HG03457 (cell line): ENCODE measurements at regions not wholly inside any gene's neighbourhood (a gene's known extent, or its start where the extent isn't known, plus 50 kb on each side); places are given as distances from the start of the nearest gene placed in this dataset.
A peak's percentile ranks its signal among the peaks of the same experiment; 100 is the strongest.
"Not testable (repeated sequence)": the region's sequence is repeated elsewhere in the genome, so short reads cannot be mapped to it uniquely, and the experiment has no call there.

ENCODE experiments used
- ATAC-seq: cut with Tn5 transposase; IDR thresholded peaks from one replicate; pipeline ENCODE4 v1.9.1; 2021; ENCODE audit warnings: moderate number of reproducible peaks; ENCODE audit not compliant: unreplicated experiment

DNA sequence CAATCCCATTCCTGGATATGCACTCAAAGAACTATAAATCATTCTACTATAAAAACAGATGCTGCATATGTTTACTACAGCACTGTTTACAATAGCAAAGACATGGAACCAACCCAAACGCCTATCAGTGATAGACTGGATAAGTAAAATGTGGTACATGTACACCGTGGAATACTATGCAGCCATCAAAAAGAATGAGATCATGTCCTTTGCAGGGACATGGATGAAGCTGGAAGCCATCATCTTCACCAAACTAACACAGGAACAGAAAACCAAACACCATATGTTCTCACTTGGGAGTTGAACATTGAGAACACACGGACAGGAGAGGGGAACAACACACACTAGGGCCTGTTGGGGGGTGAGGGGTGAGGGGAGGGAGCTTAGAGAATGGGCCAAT, 274.9 kb upstream of the KIAA1217 start:
- ATAC-seq: not testable (repeated sequence)

DNA sequence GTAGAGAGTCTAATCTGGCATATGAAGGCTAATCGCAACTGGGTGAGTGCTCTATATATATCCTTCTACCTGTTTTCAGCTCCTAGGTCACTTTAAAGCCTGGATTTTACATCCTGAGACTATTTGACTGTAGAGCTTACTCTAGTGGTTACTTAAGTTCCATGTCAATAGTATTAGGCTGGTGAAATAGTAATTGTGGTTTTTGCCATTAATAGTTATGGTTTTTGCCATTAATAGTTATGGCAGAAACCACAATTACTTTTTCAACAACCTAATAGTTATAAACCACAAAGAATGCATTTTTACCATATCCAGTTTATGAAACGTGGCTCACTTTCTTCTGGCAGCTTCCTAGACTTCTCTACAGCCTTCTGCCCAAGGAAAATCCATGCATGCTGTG, 263.1 kb upstream of the KIAA1217 start:
- no peak for ATAC-seq

DNA sequence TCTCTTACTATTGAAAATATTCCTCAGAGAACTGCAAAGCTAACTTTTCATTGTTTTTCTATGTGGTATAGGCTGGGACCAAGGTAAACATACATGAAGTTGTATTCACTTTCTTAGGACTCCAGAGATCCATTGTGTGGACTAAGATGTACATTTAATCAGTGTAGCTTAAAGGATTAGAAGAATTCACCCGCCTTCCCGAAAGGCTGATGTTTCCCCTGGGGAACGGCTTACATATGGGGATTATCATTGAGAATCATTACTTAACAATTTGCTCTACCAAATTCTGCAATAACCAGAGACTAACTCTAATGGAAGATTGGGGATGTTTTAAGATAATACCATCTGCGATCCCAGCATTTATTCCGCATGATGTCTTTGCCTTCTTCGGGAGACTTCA, 257.1 kb upstream of the KIAA1217 start:
- no peak for ATAC-seq

DNA sequence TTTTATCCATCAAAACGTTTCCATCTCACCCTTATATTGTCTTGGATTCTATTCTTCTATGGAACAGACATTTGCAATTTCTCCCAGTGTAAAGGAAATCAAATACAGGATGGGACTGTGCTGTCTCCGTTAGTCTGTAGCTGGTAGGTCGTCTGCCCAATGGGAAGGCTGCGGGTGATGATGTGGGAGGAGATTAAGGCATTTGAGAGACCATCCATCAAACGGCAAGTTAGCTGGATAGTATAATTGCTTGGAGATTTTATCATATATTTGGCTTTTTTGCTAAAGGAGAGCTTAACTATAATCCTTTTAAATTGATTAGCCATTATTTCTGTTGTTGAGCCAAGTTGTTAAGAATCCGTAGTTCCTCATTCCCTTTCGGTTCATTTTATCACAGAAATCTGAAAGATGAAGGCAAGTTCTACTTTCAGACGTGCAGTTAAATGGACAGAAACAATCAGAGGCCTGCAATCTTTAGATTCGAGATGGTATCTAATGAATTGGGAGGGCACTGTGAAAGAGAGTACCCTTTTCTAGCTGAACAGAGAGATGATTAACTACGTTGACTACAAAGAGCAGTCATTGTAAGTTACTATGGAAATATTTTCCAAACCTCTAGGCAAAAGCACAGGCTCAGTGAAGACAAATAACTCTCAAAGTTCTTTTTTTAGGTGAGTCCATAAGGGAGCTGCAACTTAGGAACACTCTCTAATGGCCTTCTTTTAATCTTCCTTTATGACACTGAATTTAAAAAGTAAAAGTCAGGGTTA, 253.3 kb upstream of the KIAA1217 start:
- no peak for ATAC-seq

DNA sequence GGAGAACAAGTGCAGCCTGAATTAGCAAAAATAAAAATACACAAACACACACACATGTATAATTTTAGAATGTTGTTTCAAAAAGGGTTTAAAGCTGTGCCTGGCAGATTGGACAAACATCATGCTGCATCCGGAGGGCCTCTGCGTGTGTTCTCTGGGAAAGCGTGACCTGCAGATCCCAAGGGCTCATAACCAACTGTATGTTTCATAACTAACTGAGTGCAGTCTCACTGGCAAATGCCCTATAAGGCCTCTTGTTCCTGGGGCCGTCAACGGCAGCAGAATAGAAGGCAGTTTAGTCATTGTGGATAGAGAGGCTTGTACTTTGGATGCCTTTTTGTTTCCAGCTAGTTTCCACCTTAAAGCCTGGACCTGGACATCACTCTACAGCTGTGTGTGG, 243.8 kb upstream of the KIAA1217 start:
- ATAC-seq: no peak

DNA sequence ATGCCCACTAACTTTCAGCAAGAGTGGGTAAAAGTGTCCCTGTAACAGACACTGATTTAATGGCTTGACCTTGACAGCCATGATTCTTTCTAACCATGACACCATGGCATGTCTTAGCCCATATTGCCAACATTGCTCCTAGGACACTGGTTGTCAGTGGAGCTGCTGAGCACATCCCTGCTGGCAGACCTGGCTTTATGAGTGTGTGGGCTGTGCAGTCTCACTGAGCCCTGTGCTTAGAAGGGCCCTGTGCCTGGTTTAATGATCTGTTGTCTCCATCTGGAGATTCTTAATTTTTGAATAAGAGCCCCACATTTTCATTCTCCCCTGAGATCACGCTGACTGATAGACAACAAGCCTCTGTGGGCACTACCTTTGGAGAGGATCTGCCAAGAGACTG, 243.1 kb upstream of the KIAA1217 start:
- ATAC-seq: no peak

DNA sequence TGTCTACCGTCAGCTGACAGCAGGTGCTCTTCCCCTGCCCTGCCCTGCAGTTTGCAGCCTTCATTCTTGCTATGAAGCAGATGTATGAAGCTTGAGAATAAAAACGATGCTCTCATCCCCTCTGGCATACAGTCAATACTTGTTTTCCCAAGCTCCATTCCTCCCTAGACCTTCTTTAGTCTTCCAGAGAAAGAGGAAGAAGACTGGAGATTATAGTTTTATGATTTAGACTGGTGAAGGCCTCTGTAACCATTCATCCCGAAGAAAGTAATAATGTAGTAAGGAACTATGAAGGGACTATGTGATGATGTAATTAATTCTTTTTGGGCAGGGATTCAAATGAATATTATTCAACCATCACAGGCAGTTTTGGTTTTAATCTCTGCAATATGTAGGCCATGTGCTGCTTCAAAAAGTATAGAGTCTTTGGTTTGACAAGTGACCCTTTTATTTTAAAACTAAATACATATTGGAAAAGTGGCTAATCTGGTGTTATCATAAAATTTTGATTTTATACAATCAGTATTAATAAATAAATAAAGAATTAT, 242.4 kb upstream of the KIAA1217 start:
- ATAC-seq: no peak

DNA sequence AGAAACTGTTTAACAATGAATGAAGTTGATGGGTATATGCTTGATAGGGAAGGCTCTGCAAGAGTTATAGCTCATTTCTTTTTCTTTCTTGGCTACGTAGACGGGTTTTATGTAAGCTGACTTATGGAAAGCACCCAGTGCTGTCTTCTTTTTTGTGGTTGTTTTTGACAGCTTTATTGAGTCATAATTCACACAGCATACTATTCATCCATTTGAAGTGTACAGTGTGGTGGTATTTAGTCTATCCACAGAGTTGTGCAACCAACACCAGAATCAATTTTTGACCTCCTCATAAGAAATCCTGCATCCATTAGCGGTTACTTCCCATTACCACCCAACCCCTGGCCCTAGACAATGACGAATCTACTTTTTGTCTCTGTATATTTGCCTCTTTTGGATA, 240.6 kb upstream of the KIAA1217 start:
- no peak for ATAC-seq

DNA sequence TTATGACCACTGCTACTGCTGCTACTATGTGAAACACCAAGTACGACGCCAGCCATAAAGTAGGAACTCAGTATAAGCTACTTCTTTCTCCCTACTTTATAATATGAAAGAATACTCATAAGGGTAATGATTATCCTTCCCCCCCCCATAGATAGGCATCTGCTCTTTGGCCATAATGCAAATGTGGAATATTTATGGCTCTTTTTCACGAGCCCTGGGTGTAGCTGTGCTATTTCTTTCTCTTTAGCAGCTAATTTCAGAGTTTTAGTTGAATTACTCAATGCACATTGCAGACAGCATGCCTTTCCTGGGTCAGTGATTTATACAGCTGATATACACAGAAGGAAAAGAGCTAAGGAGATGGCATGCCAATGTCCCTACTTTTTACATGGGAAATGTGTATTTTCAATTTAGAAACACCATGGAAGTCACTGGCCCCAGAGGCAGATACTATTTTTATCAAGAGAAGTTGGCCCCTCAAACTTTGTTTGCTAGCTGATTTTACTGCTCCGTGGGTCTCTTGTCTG, 234.1 kb upstream of the KIAA1217 start:
- no peak for ATAC-seq

DNA sequence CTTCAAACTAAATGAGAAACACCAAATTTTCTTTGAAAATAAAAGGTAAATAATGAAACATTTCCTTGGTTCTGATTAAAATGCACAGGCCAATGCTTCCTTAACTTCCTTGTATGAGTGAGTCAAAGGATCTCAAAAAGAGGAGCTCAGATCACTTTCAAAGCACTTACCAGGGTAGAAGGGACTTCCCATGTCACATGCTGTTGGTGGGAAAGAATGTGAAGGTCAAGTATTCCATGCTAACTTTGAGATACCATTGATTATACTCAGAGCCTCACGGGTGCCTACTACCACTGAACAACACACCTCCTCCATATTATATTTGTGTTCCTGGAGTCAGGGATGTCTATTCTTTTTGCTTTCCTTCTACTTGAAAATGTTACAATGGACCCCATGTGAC, 233.5 kb upstream of the KIAA1217 start:
- no peak for ATAC-seq

DNA sequence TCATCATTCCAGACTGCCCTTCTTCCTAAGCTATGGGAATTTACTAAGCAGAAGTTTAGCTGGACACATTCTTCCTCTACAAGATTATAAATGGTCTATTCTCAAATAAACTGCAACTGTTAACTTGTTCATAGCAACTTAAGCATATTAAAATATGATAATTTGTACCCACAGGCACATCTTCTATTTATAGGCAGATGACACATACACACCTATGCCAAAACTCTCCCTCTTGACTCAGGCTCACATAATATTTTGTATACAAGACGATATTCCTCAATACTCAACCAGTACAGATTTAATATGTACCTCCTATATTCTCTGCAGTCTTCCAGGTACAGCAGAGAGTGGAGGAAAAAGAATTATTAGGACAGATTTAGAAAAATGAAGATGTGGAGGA, 232.7 kb upstream of the KIAA1217 start:
- no peak for ATAC-seq

DNA sequence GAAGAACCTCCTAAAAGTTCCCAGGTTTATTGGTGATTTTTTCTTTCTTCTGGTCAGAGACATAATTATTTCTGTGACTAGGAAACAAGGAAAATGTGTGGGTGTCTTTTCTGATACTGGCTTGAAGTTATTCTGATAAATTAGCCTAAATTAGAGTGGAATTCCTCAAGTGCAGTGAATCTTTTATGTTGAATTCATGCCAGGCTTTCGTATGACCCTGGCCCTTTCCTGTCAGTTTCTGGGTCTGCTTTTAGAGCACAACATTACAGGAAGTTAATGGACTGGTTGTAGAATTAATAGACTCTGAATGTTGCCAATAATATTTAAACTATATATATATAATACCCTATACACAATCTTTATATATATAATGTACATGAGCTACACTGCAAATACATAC, 230.6 kb upstream of the KIAA1217 start:
- no peak for ATAC-seq

DNA sequence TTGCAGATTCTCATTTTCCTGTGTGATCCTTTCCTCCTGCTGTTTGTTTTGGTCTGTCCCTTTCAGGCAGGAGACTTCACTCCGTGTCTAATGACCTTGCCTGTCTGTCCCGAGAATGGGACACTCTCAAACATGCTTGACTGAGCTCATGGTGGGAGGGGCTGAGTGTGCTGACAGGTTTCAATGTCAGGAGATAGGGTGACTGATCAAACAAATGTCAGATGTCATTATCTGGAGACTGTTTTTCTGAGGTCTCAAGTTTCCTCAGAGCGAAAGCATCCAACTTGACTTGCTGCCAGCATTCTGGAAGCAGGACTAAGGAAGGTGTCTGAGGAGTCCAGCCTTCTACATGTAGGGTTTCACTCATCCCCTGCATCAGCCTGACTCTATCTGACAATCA, 228.8 kb upstream of the KIAA1217 start:
- ATAC-seq: no peak

DNA sequence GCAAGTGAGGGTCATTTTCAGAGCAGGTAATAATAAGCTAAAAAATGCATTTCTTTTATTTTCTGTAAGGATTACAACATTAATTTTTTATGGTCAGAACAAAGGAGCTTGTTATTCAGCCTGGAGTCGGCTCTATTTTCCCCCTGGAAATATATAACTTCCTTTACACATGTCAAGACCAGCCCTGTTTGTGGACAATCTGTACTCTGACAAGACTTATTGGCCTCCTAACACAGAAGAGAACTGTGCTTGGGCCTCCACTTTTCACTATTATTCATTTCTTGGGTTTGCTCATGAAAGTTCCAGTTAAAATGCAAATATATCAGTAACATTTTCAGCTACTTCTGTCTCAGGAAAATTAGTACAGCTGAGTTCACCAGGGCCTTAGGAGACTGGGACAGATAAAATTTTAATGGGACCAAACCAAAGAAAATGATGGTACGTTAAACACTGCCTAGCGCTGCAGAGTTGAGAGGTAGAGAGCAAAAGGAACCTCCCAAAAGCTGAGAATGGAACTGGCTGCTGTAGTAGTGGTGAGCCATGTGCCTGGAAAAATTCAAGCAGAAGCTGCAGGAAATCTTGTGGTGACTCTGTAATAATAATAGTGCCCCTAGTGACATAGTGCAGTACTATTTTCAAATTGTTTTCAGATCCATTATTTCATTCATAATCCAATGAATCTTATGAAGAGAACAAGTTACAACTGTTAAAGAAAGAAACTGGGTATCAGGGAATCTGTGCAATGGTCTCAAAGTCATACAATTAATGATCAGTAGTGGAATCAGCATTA, 227.2 kb upstream of the KIAA1217 start:
- no peak for ATAC-seq

DNA sequence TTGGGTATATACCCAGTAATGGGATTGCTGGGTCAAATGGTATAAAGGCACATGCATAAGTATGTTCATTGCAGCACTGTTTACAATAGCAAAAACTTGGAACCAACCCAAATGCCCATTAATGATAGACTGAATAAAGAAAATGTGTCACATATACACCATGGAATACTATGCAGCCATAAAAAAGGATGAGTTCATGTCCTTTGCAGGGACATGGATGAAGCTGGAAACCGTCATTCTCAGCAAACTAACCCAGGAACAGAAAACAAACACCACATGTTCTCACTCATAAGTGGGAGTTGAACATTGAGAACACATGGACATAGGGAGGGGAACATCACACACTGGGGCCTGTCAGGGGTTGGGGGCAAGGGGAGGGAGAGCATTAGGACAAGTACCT, 224.5 kb upstream of the KIAA1217 start:
- ATAC-seq: not testable (repeated sequence)

DNA sequence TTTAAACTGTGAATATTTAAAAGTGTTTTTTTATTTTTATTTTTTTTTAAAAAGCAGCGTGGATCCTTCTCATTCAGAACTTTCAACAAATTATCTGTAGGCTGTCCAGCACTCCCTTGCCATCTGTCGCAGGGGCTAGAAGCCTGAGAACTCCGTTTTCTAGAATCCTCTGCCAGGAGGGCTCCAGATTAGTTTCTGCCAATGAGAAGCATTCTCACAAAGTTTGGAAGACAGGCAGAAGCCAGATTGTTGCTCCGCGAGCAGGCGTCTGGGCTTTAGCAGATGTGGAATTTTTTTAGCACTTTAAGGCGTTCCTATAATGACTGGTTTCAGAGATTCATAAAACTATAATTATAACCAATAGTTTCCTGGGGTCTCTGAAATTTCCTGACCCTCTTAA, 220.9 kb upstream of the KIAA1217 start:
- ATAC-seq: no peak

DNA sequence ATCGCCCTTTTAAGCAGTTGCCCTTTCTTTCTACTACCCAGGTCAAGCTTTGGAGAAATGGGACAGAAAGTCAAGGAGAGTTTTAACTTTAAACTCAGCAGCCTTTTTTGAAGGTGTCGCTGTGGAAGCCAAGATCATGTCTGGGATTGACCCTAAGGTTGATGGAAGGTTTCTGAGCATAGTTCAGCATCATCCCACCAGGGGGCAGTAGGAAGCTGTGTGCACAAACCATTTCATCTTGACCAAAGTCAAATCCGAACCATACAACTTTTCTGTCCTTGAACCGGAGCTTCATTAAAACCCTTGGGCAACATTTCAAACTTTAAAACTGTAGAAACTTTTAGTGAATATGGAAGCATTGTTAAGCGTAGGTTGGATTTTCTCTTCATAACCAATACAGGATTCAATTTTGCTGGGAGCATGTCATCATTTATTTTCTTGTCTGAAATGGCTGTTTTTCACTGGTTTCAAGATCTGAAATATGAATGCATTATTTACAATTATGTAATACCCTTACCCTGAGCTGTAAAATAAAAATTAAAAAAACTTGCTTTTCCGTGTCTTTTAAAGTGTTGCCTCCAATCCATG, 214.4 kb upstream of the KIAA1217 start:
- ATAC-seq: peak; percentile 59

DNA sequence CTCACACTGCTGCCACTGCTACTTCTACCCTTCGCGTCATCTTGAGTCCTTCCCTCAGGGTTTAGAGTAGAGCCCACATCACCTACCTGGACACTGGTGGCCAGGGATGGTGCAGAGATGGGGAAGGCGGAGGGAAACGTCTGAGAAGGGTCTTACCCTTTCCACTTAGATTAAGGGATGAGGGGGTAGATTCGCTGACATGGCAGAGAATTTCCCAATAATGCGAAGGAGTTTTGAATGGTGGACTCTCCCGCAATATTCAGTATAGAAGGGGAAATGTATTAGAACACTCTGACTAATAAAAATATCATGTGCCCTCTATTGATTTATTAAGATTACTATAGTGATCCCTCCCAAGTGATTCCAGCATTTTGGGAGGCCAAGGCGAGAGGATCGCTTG, 209.5 kb upstream of the KIAA1217 start:
- ATAC-seq: no peak

DNA sequence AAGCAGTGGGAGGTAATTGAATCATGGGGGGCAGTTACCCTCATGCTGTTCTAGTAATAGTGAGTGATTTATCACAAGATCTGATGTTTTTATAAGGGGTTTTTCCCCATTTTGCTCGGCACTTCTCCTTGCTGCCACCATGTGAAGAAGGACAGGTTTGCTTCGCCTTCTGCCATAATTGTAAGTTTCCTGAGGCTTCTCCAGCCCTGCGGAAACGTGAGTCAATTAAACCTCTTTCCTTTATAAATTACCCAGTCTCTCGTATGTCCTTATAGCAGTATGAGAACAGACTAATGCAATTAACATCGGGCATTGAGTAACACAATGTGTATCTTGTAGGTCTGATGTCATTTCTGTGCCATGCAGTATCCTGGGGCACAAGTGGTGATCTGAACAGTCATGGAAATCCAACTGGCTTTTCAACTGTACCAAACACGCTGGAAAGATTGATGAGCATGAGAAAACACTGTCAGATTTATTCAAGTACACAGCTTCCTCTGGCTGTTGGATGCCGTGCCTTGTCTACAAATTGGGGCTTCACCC, 208.6 kb upstream of the KIAA1217 start:
- ATAC-seq: no peak

DNA sequence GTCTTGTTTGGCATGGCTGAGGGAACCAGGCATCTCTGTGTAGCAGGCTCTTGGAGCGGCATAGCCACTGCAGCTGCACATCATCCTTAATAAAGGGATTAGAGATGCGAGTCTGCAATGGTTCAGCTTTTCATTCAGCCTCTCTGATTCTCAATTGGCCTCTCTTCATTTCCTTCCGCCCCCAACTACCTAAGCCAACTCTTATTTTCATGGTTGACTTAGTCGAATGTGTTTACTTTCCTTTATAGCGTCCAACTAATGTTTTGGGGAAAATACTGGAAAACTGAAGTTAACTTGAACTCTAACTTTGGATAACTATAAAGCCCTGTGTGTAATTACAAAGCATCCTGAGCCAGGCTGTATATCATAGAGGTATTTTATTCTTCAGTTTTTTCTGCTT, 202.2 kb upstream of the KIAA1217 start:
- ATAC-seq: no peak

DNA sequence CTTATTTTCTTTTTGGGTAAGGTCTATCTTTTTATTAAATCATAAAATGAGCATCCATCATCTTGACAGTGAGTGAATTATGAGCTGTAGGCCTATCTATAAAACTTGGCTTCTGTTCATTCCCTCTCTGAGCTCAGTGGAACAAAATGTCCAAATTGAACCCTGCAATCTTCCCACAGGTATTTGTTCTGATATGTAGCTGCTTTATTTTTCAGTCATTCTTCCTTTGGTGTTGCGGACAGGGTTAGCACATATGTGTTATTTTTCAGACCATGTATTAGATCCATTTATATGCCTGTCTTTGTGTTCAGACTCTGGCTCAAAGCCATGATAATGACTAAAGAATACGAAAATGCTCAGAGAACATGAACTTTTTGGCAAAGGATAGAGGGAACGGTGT, 201.6 kb upstream of the KIAA1217 start:
- no peak for ATAC-seq
